ENCODE measurements at regions not wholly inside any gene's neighbourhood (a gene's known extent, or its start where the extent isn't known, plus 50 kb on each side); places are given as distances from the start of the nearest gene placed in this dataset.

DNA sequence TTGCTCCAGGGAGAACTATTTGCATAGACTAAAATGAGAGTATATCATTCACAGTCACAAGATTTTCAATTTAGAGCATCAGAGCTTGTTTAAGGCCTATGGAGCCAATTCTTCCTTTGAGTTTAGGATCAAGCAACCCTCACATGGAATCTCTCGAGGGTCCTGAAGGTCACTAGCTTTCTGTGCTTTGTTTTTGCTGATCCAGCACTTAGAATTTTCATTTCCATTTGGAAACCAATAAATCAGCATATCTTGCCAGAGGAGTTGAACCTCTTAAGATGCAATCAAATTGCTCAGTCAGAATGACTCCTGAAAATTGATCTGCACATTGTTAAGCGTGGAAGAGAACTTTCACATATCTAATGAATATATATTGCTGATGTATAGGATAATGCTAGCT lies 1039.6 kb downstream of the PDHA2 start:
- TF ChIP-seq, protein P1, sequence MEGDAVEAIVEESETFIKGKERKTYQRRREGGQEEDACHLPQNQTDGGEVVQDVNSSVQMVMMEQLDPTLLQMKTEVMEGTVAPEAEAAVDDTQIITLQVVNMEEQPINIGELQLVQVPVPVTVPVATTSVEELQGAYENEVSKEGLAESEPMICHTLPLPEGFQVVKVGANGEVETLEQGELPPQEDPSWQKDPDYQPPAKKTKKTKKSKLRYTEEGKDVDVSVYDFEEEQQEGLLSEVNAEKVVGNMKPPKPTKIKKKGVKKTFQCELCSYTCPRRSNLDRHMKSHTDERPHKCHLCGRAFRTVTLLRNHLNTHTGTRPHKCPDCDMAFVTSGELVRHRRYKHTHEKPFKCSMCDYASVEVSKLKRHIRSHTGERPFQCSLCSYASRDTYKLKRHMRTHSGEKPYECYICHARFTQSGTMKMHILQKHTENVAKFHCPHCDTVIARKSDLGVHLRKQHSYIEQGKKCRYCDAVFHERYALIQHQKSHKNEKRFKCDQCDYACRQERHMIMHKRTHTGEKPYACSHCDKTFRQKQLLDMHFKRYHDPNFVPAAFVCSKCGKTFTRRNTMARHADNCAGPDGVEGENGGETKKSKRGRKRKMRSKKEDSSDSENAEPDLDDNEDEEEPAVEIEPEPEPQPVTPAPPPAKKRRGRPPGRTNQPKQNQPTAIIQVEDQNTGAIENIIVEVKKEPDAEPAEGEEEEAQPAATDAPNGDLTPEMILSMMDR (IDR thresholded peaks at IDR 0.05; ENCODE audit: low read depth, low read length, missing input control): no peak
- no peak for TF ChIP-seq RAD21 (IDR thresholded peaks at IDR 0.05)
- TF ChIP-seq YY1 (IDR thresholded peaks at IDR 0.05): no peak
- TF ChIP-seq, protein P2, sequence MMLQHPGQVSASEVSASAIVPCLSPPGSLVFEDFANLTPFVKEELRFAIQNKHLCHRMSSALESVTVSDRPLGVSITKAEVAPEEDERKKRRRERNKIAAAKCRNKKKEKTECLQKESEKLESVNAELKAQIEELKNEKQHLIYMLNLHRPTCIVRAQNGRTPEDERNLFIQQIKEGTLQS (IDR thresholded peaks at IDR 0.05): no peak
- TF ChIP-seq RXRA (IDR thresholded peaks at IDR 0.05): no peak
- no peak for TF ChIP-seq JUND (IDR thresholded peaks at IDR 0.05)
- TF ChIP-seq FOXA1 (IDR thresholded peaks at IDR 0.05): no peak
- TF ChIP-seq, protein P3, sequence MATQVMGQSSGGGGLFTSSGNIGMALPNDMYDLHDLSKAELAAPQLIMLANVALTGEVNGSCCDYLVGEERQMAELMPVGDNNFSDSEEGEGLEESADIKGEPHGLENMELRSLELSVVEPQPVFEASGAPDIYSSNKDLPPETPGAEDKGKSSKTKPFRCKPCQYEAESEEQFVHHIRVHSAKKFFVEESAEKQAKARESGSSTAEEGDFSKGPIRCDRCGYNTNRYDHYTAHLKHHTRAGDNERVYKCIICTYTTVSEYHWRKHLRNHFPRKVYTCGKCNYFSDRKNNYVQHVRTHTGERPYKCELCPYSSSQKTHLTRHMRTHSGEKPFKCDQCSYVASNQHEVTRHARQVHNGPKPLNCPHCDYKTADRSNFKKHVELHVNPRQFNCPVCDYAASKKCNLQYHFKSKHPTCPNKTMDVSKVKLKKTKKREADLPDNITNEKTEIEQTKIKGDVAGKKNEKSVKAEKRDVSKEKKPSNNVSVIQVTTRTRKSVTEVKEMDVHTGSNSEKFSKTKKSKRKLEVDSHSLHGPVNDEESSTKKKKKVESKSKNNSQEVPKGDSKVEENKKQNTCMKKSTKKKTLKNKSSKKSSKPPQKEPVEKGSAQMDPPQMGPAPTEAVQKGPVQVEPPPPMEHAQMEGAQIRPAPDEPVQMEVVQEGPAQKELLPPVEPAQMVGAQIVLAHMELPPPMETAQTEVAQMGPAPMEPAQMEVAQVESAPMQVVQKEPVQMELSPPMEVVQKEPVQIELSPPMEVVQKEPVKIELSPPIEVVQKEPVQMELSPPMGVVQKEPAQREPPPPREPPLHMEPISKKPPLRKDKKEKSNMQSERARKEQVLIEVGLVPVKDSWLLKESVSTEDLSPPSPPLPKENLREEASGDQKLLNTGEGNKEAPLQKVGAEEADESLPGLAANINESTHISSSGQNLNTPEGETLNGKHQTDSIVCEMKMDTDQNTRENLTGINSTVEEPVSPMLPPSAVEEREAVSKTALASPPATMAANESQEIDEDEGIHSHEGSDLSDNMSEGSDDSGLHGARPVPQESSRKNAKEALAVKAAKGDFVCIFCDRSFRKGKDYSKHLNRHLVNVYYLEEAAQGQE (IDR thresholded peaks at IDR 0.05): no peak
- TF ChIP-seq, protein P4, sequence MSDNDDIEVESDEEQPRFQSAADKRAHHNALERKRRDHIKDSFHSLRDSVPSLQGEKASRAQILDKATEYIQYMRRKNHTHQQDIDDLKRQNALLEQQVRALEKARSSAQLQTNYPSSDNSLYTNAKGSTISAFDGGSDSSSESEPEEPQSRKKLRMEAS (IDR thresholded peaks at IDR 0.05): no peak
- TF ChIP-seq GABPA (IDR thresholded peaks at IDR 0.05 in 1 of 2, conservative IDR thresholded peaks at IDR 0.05 in 1 of 2): no peak
- TF ChIP-seq TAF1 (conservative IDR thresholded peaks at IDR 0.05): no peak
- TF ChIP-seq SP1 (IDR thresholded peaks at IDR 0.05): no peak
- TF ChIP-seq NR2F2 (IDR thresholded peaks at IDR 0.05): no peak
- TF ChIP-seq, protein P5, sequence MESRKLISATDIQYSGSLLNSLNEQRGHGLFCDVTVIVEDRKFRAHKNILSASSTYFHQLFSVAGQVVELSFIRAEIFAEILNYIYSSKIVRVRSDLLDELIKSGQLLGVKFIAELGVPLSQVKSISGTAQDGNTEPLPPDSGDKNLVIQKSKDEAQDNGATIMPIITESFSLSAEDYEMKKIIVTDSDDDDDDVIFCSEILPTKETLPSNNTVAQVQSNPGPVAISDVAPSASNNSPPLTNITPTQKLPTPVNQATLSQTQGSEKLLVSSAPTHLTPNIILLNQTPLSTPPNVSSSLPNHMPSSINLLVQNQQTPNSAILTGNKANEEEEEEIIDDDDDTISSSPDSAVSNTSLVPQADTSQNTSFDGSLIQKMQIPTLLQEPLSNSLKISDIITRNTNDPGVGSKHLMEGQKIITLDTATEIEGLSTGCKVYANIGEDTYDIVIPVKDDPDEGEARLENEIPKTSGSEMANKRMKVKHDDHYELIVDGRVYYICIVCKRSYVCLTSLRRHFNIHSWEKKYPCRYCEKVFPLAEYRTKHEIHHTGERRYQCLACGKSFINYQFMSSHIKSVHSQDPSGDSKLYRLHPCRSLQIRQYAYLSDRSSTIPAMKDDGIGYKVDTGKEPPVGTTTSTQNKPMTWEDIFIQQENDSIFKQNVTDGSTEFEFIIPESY (IDR thresholded peaks at IDR 0.05): no peak

All from liver (tissue), 3 donors.